HCT116 (cell line): ENCODE measurements at regions not wholly inside any gene's neighbourhood (a gene's known extent, or its start where the extent isn't known, plus 50 kb on each side); places are given as distances from the start of the nearest gene placed in this dataset.

Experiments
- CTCF ChIP-seq, 3 experiments: fragments of 200-600 bp in 1 of 3; sonication (generic) in 1 of 3; IDR thresholded peaks in 2 of 3; conservative IDR thresholded peaks in 1 of 3; 2 replicates each; pipeline ENCODE4 v1.5.1; 2012 to 2017; ENCODE audit warnings: low read depth in 2 of 3, low read length in 2 of 3, antibody characterized with exemption in 1 of 3, borderline replicate concordance in 1 of 3, control low read depth in 1 of 3, mild to moderate bottlenecking in 1 of 3, mixed read lengths in 1 of 3, mixed run types in 1 of 3, moderate library complexity in 1 of 3; ENCODE audit not compliant: insufficient read depth in 1 of 3
- EZH2 ChIP-seq: fragments of 200-600 bp; sonication (generic); IDR thresholded peaks from 2 replicates; pipeline ENCODE4 v1.6.1; 2017; ENCODE audit warnings: antibody characterized with exemption, mixed run types
- JUND ChIP-seq: IDR thresholded peaks from 2 replicates; pipeline ENCODE4 v1.6.1; 2012
- MAX ChIP-seq: IDR thresholded peaks from 2 replicates; pipeline ENCODE4 v1.6.1; 2012
- POLR2A ChIP-seq: IDR thresholded peaks from 2 replicates; pipeline ENCODE4 v1.7.0; 2011; ENCODE audit warnings: borderline replicate concordance; ENCODE audit not compliant: insufficient read depth, insufficient read length; ENCODE audit errors: extremely low read depth
- POLR2AphosphoS5 ChIP-seq: IDR thresholded peaks from 2 replicates; pipeline ENCODE4 v1.6.1; 2011; ENCODE audit warnings: mild to moderate bottlenecking, low read depth, low read length, moderate library complexity
- RAD21 ChIP-seq: IDR thresholded peaks from 2 replicates; pipeline ENCODE4 v1.6.1; 2012; ENCODE audit warnings: low read depth, mild to moderate bottlenecking
- REST ChIP-seq: IDR thresholded peaks from 2 replicates; pipeline ENCODE4 v1.6.1; 2012; ENCODE audit warnings: low read depth
- ZFX ChIP-seq: fragments of 450-650 bp; IDR thresholded peaks from 2 replicates; pipeline ENCODE4 v1.6.1; 2017
- ZNF274 ChIP-seq: fragments of 200-500 bp; sonication (Bioruptor generic); IDR thresholded peaks from 2 replicates; pipeline ENCODE4 v1.6.1; 2014; ENCODE audit warnings: mild to moderate bottlenecking, low read depth, low read length, inconsistent platforms

GRCh38 chr10:75335983-75336382 is 65.6 kb downstream of the ZNF503 start:
- no peak for TF ChIP-seq CTCF (IDR thresholded peaks at IDR 0.05 in 2 of 3, conservative IDR thresholded peaks at IDR 0.05 in 1 of 3; ENCODE audit: borderline replicate concordance in 1 of 3, insufficient read depth in 1 of 3, low read depth in 2 of 3, low read length in 2 of 3)
- TF ChIP-seq POLR2A: no peak
- no peak for TF ChIP-seq POLR2AphosphoS5
- TF ChIP-seq JUND: no peak
- no peak for TF ChIP-seq MAX
- no peak for TF ChIP-seq ZFX
- TF ChIP-seq RAD21: no peak
- TF ChIP-seq REST: no peak
- TF ChIP-seq EZH2: no peak
- no peak for TF ChIP-seq ZNF274
